Caco-2 (cell line): ENCODE measurements at regions not wholly inside any gene's neighbourhood (a gene's known extent, or its start where the extent isn't known, plus 50 kb on each side); places are given as distances from the start of the nearest gene placed in this dataset.

Experiments used
- BruUV-seq: library from RNA; stranded (reverse); fragments of 400-500 nt; replicated peaks from 2 replicates; lab custom pipeline; 2021; lab: Mats Ljungman, UMichigan
- CTCF ChIA-PET: fragments of 300-600 bp; sonication (Branson Sonifier 250); formaldehyde crosslinking; loops from one replicate; lab custom pipeline; 2022; ENCODE audit warnings: antibody characterized with exemption; lab: Charles Lee
- POLR2A ChIA-PET: fragments of 300-600 bp; sonication (Branson Sonifier 250); formaldehyde crosslinking; loops from one replicate; lab custom pipeline; 2022; ENCODE audit warnings: antibody characterized with exemption; lab: Charles Lee
- DNase-seq, 2 experiments: peaks; one replicate each; pipeline versions ENCODE4 v3.0.0 to v3.0.0-alpha.2; 2020 to 2022
- H3K27me3 ChIP-seq: replicated peaks from 2 replicates; pipeline ENCODE4 v1.6.0; 2011; ENCODE audit warnings: low read length; ENCODE audit not compliant: control insufficient read depth, insufficient read depth
- H3K36me3 ChIP-seq: 2 replicates; pipeline ENCODE4 v1.5.1; 2011; ENCODE audit warnings: low read length; ENCODE audit not compliant: control insufficient read depth, insufficient read depth
- H3K4me1 ChIP-seq: fragments of 250-450 bp; sonication (Bioruptor Pico); 2 replicates; pipeline ENCODE4 v1.5.1; 2020; ENCODE audit warnings: mild to moderate bottlenecking
- H3K4me3 ChIP-seq: 2 replicates; pipeline ENCODE4 v1.5.1; 2011; ENCODE audit warnings: low read depth, mild to moderate bottlenecking, control low read depth, low read length
- H3K9me3 ChIP-seq: fragments of 250-450 bp; sonication (Bioruptor Pico); 2 replicates; pipeline ENCODE4 v1.5.1; 2020; ENCODE audit warnings: mild to moderate bottlenecking, moderate library complexity
- H3K27ac Mint-ChIP-seq: one replicate; pipeline ENCODE4 v1.8.0; 2022; ENCODE audit warnings: mixed read lengths; ENCODE audit not compliant: unreplicated experiment
- H3K27me3 Mint-ChIP-seq: one replicate; pipeline ENCODE4 v1.8.0; 2022; ENCODE audit warnings: mixed read lengths; ENCODE audit not compliant: insufficient read depth, unreplicated experiment
- H3K36me3 Mint-ChIP-seq: one replicate; pipeline ENCODE4 v1.8.0; 2022; ENCODE audit warnings: mild to moderate bottlenecking, mixed read lengths; ENCODE audit not compliant: insufficient read depth, unreplicated experiment
- H3K4me1 Mint-ChIP-seq: one replicate; pipeline ENCODE4 v1.8.0; 2022; ENCODE audit warnings: low read depth, mixed read lengths; ENCODE audit not compliant: unreplicated experiment
- H3K4me3 Mint-ChIP-seq: one replicate; pipeline ENCODE4 v1.8.0; 2022; ENCODE audit warnings: mild to moderate bottlenecking, moderate library complexity, mixed read lengths; ENCODE audit not compliant: unreplicated experiment
- H3K9me3 Mint-ChIP-seq: one replicate; pipeline ENCODE4 v1.8.0; 2022; ENCODE audit warnings: mixed read lengths; ENCODE audit not compliant: unreplicated experiment
- CTCF ChIP-seq, 2 experiments: fragments of 200-600 bp in 1 of 2; IDR thresholded peaks; 1 replicate in 1 of 2; 2 replicates in 1 of 2; pipeline versions ENCODE4 v1.5.1 to v1.8.0; 2011 to 2022; ENCODE audit warnings: antibody characterized with exemption in 1 of 2, control low read depth in 1 of 2, inconsistent platforms in 1 of 2, low read depth in 1 of 2, low read length in 1 of 2, mild to moderate bottlenecking in 1 of 2, moderate library complexity in 1 of 2; ENCODE audit not compliant: insufficient read depth in 1 of 2, severe bottlenecking in 1 of 2, unreplicated experiment in 1 of 2
- intact Hi-C: fragments of 100-400 bp; cut with micrococcal nuclease; formaldehyde crosslinking; loops from one replicate; pipeline ENCODE4 v1.10.0; 2022; ENCODE audit not compliant: unreplicated experiment

DNA sequence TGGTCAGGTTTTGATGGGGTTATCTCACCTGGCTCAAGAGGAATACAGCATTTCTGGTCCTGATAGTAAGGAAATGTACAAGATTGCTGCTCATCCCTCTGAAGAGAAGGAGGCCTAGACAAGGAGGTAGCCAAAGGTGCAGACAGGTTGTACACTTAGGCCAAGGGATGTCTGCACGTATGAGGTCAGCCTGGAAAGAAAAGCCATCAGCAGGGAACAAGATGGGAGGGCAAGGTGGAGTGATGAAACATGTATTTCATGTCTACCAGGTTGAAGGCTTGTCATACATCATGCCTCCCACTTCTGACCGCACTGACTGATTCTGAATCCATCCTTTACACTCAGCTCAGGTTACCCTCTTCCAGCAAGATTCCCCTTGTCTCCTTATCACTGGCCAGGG is 296.8 kb upstream of the VLDLR start:
- DNase-seq: no peak
- no TSS peak for BruUV-seq
- no peak for TF ChIP-seq CTCF (IDR thresholded peaks at IDR 0.05; ENCODE audit: insufficient read depth in 1 of 2, low read depth in 1 of 2, low read length in 1 of 2, severe bottlenecking in 1 of 2, unreplicated experiment in 1 of 2)
- Mint-ChIP-seq H3K27ac (no peak overlapping the region), H3K36me3 (no peaks in the 10 kb centered on the region), H3K9me3 (no peaks in the 10 kb centered on the region), H3K4me3 (no peak overlapping the region), H3K4me1 (no peaks in the 10 kb centered on the region), H3K27me3 (no peaks in the 10 kb centered on the region)
- intact Hi-C loops: no loop called here
- Histone ChIP-seq H3K36me3 (no peaks in the 10 kb centered on the region), H3K4me1 (no peaks in the 10 kb centered on the region), H3K27me3 (no peaks in the 10 kb centered on the region), H3K4me3 (no peak overlapping the region), H3K9me3 (no peaks in the 10 kb centered on the region)
- CTCF ChIA-PET: no interaction called here
- POLR2A ChIA-PET: no interaction called here

DNA sequence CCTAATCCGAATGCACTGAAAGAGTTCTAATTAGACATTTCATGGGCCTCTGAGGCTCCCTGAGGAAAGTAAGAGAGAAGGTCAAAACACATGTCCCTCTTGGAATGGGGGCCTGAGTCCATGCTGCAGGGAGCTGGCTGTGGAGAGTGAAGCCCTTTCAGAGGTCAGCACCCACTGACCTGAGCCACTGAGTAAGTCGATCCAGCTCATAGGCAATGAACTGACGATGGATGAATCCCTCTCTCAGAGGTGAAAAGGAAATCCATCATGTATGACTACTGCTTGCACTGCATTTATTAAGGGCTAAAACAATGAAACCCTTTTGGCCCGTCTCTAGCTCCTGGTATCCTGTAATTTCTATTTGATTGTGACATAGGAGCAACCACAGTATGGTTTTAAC is 288.9 kb upstream of the VLDLR start:
- intact Hi-C loops: no loop called here
- no TSS peak for BruUV-seq
- ChIA-PET POLR2A (no interaction called here), CTCF (no interaction called here)
- Mint-ChIP-seq H3K4me1 (no peaks in the 10 kb centered on the region), H3K4me3 (no peak overlapping the region), H3K27me3 (no peaks in the 10 kb centered on the region), H3K27ac (no peak overlapping the region), H3K9me3 (no peaks in the 10 kb centered on the region), H3K36me3 (no peaks in the 10 kb centered on the region)
- Histone ChIP-seq H3K27me3 (no peaks in the 10 kb centered on the region; the same call in 1 of the 2 replicates), H3K36me3 (no peaks in the 10 kb centered on the region), H3K9me3 (no peaks in the 10 kb centered on the region), H3K4me3 (no peak overlapping the region), H3K4me1 (no peaks in the 10 kb centered on the region)
- no peak for DNase-seq
- no peak for TF ChIP-seq CTCF (IDR thresholded peaks at IDR 0.05; ENCODE audit: insufficient read depth in 1 of 2, low read depth in 1 of 2, low read length in 1 of 2, severe bottlenecking in 1 of 2, unreplicated experiment in 1 of 2)

DNA sequence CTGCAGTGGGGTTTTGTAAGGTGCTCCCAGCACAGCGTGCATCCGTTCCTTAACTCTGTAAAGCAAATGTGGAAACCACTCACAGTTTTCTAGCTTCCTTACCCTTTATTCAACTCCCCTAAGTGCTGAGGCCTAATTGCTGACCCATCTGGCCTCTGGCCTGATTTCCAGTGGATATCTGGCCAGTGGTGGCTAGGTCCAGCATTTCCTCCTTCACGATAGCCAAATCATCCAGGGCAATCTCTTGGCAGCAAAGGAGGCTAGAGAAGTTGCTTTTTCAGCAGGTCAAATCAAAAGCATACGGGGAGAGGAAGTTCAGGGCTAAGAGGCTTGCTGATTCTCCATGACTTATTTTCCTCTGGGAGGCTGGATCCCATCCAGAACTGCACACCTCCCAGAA is 286.3 kb upstream of the VLDLR start:
- no peak for DNase-seq
- no peaks in the 10 kb centered on the region for H3K27me3 Mint-ChIP-seq
- no peaks in the 10 kb centered on the region for H3K9me3 ChIP-seq
- no peaks in the 10 kb centered on the region for H3K36me3 Mint-ChIP-seq
- ChIA-PET CTCF (no interaction called here), POLR2A (no interaction called here)
- no peak overlapping the region for H3K27ac Mint-ChIP-seq
- no peak for TF ChIP-seq CTCF (IDR thresholded peaks at IDR 0.05; ENCODE audit: insufficient read depth in 1 of 2, low read depth in 1 of 2, low read length in 1 of 2, severe bottlenecking in 1 of 2, unreplicated experiment in 1 of 2)
- H3K9me3 Mint-ChIP-seq: no peaks in the 10 kb centered on the region
- intact Hi-C loops: no loop called here
- no peak overlapping the region for H3K4me3 Mint-ChIP-seq
- H3K27me3 ChIP-seq: no peaks in the 10 kb centered on the region; the same call in 1 of the 2 replicates
- BruUV-seq: no TSS peak
- no peaks in the 10 kb centered on the region for H3K4me1 Mint-ChIP-seq
- no peaks in the 10 kb centered on the region for H3K36me3 ChIP-seq
- H3K4me3 ChIP-seq: no peak overlapping the region
- H3K4me1 ChIP-seq: no peaks in the 10 kb centered on the region
